Mesodermal cell (in vitro differentiated cells): ENCODE measurements at regions not wholly inside any gene's neighbourhood (a gene's known extent, or its start where the extent isn't known, plus 50 kb on each side); places are given as distances from the start of the nearest gene placed in this dataset.

Experiments
- H3K27ac ChIP-seq: 2 replicates; pipeline ENCODE4 v1.7.0; 2013; ENCODE audit warnings: mild to moderate bottlenecking, low read depth, low read length, moderate library complexity; ENCODE audit not compliant: severe bottlenecking
- H3K36me3 ChIP-seq: 2 replicates; pipeline ENCODE4 v1.7.1; 2013; ENCODE audit warnings: mild to moderate bottlenecking, low read length, moderate library complexity; ENCODE audit not compliant: control insufficient read depth, insufficient read depth
- H3K4me1 ChIP-seq: one replicate; pipeline ENCODE4 v1.7.1; 2013; ENCODE audit warnings: mild to moderate bottlenecking, low read length; ENCODE audit not compliant: insufficient read depth, control insufficient read depth, poor library complexity, severe bottlenecking
- H3K4me3 ChIP-seq: 2 replicates; pipeline ENCODE4 v1.7.0; 2013; ENCODE audit warnings: low read length, control low read depth, mild to moderate bottlenecking; ENCODE audit not compliant: insufficient read depth, poor library complexity, severe bottlenecking; ENCODE audit errors: extremely low read depth
- H3K9me3 ChIP-seq: 2 replicates; pipeline ENCODE4 v1.7.1; 2013; ENCODE audit warnings: mild to moderate bottlenecking, low read length, moderate library complexity; ENCODE audit not compliant: control insufficient read depth
- WGBS, 2 experiments: methylation state at CpG; one replicate each; pipeline ENCODE4 v1.1.5; 2013; ENCODE audit warnings: missing lambda C conversion rate in 2 of 2; ENCODE audit not compliant: insufficient coverage in 2 of 2; 5-methylcytosine and 5-hydroxymethylcytosine counted together

DNA sequence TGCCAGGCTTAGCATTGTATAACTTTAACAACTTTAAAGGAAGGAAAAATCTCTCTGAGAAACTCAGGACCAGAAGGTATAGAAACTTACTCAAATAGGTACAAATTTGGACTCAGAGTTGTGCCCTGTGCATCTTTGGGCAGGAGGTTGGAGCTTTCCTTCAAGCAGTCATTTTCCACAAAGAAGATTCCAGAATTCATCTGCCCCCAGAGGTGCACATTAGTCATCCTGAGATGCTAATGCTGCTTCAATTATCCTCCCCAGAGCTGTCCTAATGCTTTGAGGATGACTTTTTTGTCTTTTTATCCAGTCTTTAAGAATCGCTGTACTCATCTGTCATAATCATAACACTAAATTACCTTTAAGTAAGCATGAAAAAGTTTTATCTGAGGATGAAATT is 243.0 kb upstream of the WWC1 start:
- Histone ChIP-seq H3K9me3 (no peaks in the 10 kb centered on the region), H3K36me3 (no peaks in the 10 kb centered on the region), H3K4me3 (no peak overlapping the region), H3K27ac (no peak overlapping the region), H3K4me1 (no peaks in the 10 kb centered on the region)
- no CpG with 5 or more reads among the region's 1 CpG for WGBS, 2 experiments

DNA sequence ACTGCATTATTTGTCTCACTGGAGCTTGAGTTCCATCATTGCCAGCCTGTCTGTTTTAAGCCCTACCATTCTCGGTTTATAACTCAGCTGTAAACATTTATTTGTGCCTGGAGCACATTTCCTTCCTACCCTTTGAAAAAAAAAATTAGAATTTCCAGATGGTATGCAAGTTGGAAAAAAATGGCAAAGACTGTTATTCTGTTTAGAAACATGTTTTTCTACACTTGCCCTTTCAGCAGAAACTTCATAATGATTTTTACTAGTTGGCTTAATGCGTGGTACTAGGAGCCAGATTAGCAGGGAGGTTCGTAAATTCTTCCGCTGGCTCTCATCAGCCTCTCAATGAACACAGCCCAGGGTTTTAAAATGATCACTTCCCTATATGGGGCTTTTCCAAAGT is 238.8 kb upstream of the WWC1 start:
- H3K4me1 ChIP-seq: no peaks in the 10 kb centered on the region
- no peaks in the 10 kb centered on the region for H3K9me3 ChIP-seq
- no peaks in the 10 kb centered on the region for H3K36me3 ChIP-seq
- no peak overlapping the region for H3K27ac ChIP-seq
- 83% methylated on average over 3 of the region's 4 CpGs; no CpG with 5 or more reads in 1 of the 2 experiments for WGBS, 2 experiments
- no peak overlapping the region for H3K4me3 ChIP-seq

DNA sequence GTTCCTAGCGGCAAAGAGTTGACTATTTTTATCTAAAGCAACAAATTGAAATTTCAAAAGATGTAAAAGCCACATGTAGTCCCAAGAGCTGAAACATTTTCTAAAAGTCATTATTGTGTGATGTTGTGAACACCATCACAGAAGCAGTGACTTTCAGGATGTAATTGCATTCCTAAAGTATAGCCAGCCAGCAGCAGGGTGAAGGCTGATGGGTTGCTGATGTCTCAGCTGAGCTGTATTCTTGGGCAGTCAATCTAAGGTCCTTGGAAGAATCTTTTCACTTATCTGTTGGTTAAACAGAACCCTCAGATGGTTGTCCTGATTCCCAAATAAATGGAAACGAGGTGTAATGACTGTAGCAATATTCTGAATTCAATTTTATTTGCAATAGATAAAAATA is 237.4 kb upstream of the WWC1 start:
- H3K36me3 ChIP-seq: no peaks in the 10 kb centered on the region
- WGBS, 2 experiments: no CpG with 5 or more reads among the region's 2 CpGs
- peaks cover 10% of the 10 kb centered on the region for H3K9me3 ChIP-seq
- H3K4me1 ChIP-seq: no peaks in the 10 kb centered on the region
- H3K27ac ChIP-seq: no peak overlapping the region
- H3K4me3 ChIP-seq: no peak overlapping the region

- H3K27ac ChIP-seq: no peak overlapping the region
- H3K4me3 ChIP-seq: no peak overlapping the region
- H3K4me1 ChIP-seq: no peaks in the 10 kb centered on the region
- H3K36me3 ChIP-seq: no peaks in the 10 kb centered on the region
- peaks cover 10% of the 10 kb centered on the region for H3K9me3 ChIP-seq
- 89 to 100% methylated on average over 1 to 2 of the region's 3 CpGs for WGBS, 2 experiments
Observed at GRCh38 chr5:168055141-168055683, 236.2 kb upstream of the WWC1 start.

DNA sequence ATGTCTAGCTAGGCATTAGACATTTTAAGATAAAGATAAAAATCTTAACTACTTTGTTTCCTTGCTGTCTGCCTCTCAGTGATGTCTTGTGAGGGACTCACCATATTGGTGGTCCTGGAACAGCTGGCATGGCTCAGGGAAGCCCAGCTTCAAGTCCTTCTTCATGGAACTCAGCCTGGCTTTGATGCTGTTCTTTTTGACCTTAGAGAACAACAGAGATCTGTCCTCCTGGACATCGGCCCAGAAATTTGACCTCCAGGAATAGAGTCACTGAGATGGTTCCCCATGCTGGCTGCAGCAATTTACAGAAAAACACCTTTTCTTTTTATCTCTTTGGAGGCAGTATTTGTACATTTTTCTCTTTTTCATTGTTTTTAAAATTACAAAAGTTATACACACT is 235.5 kb upstream of the WWC1 start:
- Histone ChIP-seq H3K4me1 (no peaks in the 10 kb centered on the region), H3K27ac (no peak overlapping the region)
- 83 to 100% methylated on average over 1 of the region's 1 CpG for WGBS, 2 experiments

GRCh38 chr5:168056499-168057182 is 234.8 kb upstream of the WWC1 start:
- WGBS, 2 experiments: 100% methylated on average over 1 of the region's 1 CpG; no CpG with 5 or more reads in 1 of the 2 experiments
- H3K9me3 ChIP-seq: peaks cover 10% of the 10 kb centered on the region

More for the DNA sequence above, 235.5 kb upstream of the WWC1 start:
- Histone ChIP-seq H3K36me3 (no peaks in the 10 kb centered on the region), H3K4me3 (no peak overlapping the region), H3K9me3 (peaks cover 10% of the 10 kb centered on the region)

DNA sequence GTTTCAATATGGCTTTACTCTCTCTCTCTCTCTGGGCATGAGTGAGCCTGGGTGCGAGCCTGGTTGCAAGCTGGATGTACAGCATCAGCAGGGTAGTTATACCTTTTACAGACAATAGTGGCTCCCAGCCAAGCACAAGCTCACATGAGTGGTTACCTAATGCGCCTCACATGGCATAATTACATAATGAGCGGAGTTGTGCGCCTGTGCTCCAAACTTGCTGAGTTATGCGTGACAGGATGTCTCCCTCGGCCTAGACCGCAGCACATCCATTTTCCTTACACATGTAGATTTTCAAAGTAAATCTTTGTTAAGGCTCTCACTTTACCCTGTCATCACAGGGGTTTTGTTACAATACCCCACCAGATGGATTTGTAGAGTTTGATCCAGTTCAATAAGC is 233.5 kb upstream of the WWC1 start:
- Histone ChIP-seq H3K9me3 (peaks cover 10% of the 10 kb centered on the region), H3K4me3 (no peak overlapping the region), H3K36me3 (no peaks in the 10 kb centered on the region), H3K4me1 (no peaks in the 10 kb centered on the region), H3K27ac (no peak overlapping the region)
- WGBS, 2 experiments: 57 to 89% methylated on average over 6 of the region's 7 CpGs

More at GRCh38 chr5:168056499-168057182, 234.8 kb upstream of the WWC1 start:
- Histone ChIP-seq H3K36me3 (no peaks in the 10 kb centered on the region), H3K4me1 (no peaks in the 10 kb centered on the region), H3K4me3 (no peak overlapping the region), H3K27ac (no peak overlapping the region)

- WGBS, 2 experiments: 80% methylated on average over 1 of the region's 2 CpGs; no CpG with 5 or more reads in 1 of the 2 experiments
- H3K4me3 ChIP-seq: no peak overlapping the region
Observed at GRCh38 chr5:168059131-168059530, 232.3 kb upstream of the WWC1 start.

DNA sequence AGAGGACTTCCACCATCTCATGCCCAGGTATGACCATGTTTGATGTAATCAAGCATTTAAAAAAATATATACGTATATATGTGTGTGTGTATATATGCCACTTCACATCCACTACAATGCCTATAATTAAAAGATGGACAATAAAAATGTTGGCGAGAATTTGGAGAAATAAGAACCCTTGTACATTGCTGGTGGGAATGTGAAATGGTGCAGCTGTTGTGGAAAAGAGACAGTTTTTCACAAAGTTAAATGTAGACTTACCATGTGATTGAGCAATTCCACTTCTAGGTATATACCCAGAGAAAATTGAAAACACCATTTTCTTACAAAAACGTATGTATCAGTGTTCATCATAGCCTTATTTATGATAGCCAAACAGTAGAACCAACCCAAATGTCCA is 229.2 kb upstream of the WWC1 start:
- no CpG with 5 or more reads among the region's 3 CpGs for WGBS, 2 experiments
- Histone ChIP-seq H3K9me3 (peaks cover 10% of the 10 kb centered on the region), H3K4me3 (no peak overlapping the region), H3K36me3 (no peaks in the 10 kb centered on the region), H3K27ac (no peak overlapping the region), H3K4me1 (no peaks in the 10 kb centered on the region)

More at GRCh38 chr5:168059131-168059530, 232.3 kb upstream of the WWC1 start:
- peaks cover 10% of the 10 kb centered on the region for H3K9me3 ChIP-seq
- no peak overlapping the region for H3K27ac ChIP-seq
- H3K36me3 ChIP-seq: no peaks in the 10 kb centered on the region
- no peaks in the 10 kb centered on the region for H3K4me1 ChIP-seq

DNA sequence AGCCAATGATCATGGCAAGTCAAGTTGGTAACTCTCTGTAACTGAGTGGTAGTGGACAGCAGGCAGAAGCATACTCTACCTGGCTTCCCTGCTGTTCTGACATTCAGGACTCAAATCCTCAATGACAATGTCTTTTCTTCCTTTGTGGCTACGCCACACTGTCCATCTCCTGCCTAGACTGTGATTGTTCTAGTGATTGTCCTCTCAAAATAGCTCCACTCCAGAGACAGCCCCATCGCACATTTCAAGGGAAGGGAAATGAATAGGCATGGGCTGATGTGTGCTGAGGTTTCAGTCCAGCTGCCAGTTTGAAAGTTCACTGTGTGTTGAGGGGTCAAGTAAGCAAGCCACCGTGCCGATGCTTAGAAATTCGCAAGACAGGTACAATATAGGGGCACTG is 227.0 kb upstream of the WWC1 start:
- Histone ChIP-seq H3K27ac (no peak overlapping the region), H3K4me3 (no peak overlapping the region), H3K4me1 (no peaks in the 10 kb centered on the region), H3K36me3 (no peaks in the 10 kb centered on the region), H3K9me3 (no peaks in the 10 kb centered on the region)
- 88 to 92% methylated on average over 4 of the region's 5 CpGs for WGBS, 2 experiments

DNA sequence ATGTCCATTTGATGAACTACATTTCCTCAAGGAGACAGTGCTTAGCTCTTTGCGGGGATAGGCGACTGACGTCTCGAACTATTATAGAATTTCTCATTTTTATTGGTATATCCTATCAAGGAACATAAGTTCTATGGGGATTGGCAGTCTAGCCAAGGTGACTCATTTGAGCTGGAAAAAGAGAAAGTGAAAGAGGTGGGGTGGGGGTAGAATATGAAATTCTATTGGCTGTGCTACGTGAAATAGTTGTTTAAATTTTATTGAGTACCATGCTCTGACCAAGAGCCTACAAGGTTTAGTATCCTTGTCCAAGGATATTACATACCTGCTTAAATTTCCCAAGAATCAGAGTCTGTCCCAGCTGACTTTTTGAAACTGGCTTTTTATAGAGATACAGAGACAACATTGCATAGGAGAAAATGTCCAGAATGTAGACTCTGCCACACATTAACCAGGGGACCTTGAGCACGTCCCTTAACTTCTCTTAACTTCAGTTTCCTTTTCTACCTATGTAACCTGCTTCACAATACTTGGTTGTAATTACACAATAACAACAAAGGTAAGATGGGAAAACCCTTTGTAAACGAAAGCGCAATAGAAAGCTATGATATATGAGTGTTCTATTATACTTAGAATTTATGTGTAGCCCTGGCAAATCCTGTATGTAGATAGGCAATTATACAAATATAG is 226.4 kb upstream of the WWC1 start:
- no CpG with 5 or more reads among the region's 8 CpGs for WGBS, 2 experiments
- H3K9me3 ChIP-seq: no peaks in the 10 kb centered on the region
- H3K36me3 ChIP-seq: no peaks in the 10 kb centered on the region
- H3K4me3 ChIP-seq: no peak overlapping the region
- no peaks in the 10 kb centered on the region for H3K4me1 ChIP-seq
- H3K27ac ChIP-seq: no peak overlapping the region
